ENCODE measurements at regions not wholly inside any gene's neighbourhood (a gene's known extent, or its start where the extent isn't known, plus 50 kb on each side); places are given as distances from the start of the nearest gene placed in this dataset.

- Histone ChIP-seq H3K4me2 (ENCODE audit: low read length) (no peak overlapping the region), H3K27me3 (ENCODE audit: insufficient read depth, low read length) (no peaks in the 10 kb centered on the region), H3K4me1 (ENCODE audit: control insufficient read depth in 1 of 2, insufficient read depth in 2 of 2, low read length in 2 of 2) (no peaks in the 10 kb centered on the region), H3K9me2 (ENCODE audit: insufficient read depth) (no peaks in the 10 kb centered on the region), H3K9ac (ENCODE audit: low read length) (no peak overlapping the region), H3K4me3 (replicated peaks in 1 of 2; ENCODE audit: low read depth in 1 of 2, low read length in 2 of 2) (no peak overlapping the region), H3K36me3 (ENCODE audit: control insufficient read depth in 1 of 2, insufficient read depth in 2 of 2, low read length in 2 of 2) (no peaks in the 10 kb centered on the region), H3K27ac (ENCODE audit: low read depth, low read length) (no peak overlapping the region), H4K20me1 (ENCODE audit: insufficient read depth) (no peaks in the 10 kb centered on the region), H3K9me3 (ENCODE audit: control insufficient read depth in 1 of 2, insufficient read depth in 1 of 2, low read depth in 1 of 2, low read length in 2 of 2) (no peaks in the 10 kb centered on the region), H2AFZ (ENCODE audit: low read depth, low read length, poor library complexity, severe bottlenecking) (no peak overlapping the region), H3K79me2 (ENCODE audit: insufficient read depth, low read length) (no peaks in the 10 kb centered on the region)
- RAD21 ChIA-PET (ENCODE audit: low non-redundant PET in 1 of 2, low total read pairs in 2 of 2, uncharacterized antibody in 2 of 2, unreplicated experiment in 2 of 2) = no interaction called here
- TF ChIP-seq EGR1 (IDR thresholded peaks at IDR 0.05; ENCODE audit: low read depth) = no peak
- no peak for TF ChIP-seq FOSL1 (IDR thresholded peaks at IDR 0.05; ENCODE audit: low read depth)
- TF ChIP-seq RAD21 (IDR thresholded peaks at IDR 0.05; ENCODE audit: low read depth) = no peak
- no peak for TF ChIP-seq SP1 (IDR thresholded peaks at IDR 0.05; ENCODE audit: low read depth)
- no peak for TF ChIP-seq SIN3A (IDR thresholded peaks at IDR 0.05; ENCODE audit: low read depth)
- TF ChIP-seq ZNF274 (IDR thresholded peaks at IDR 0.05; ENCODE audit: low read depth, low read length) = no peak
- TF ChIP-seq ZBTB33 (IDR thresholded peaks at IDR 0.05; ENCODE audit: extremely low read depth, insufficient replicate concordance, low read length) = no peak
- no peak for TF ChIP-seq CEBPB (IDR thresholded peaks at IDR 0.05; ENCODE audit: low read depth)
- no peak for TF ChIP-seq MAX (IDR thresholded peaks at IDR 0.05)
- TF ChIP-seq ATF3 (IDR thresholded peaks at IDR 0.05) = no peak
- TF ChIP-seq CTCF (IDR thresholded peaks at IDR 0.05 in 2 of 3, conservative IDR thresholded peaks at IDR 0.05 in 1 of 3; ENCODE audit: borderline replicate concordance in 1 of 3, insufficient read depth in 1 of 3, low read depth in 2 of 3, low read length in 2 of 3) = no peak
- TF ChIP-seq EZH2 (IDR thresholded peaks at IDR 0.05) = no peak
- TF ChIP-seq ELF1 (IDR thresholded peaks at IDR 0.05; ENCODE audit: borderline replicate concordance, low read depth) = no peak
- TF ChIP-seq POLR2AphosphoS5 (IDR thresholded peaks at IDR 0.05; ENCODE audit: low read depth, low read length) = no peak
- TF ChIP-seq ZFX (IDR thresholded peaks at IDR 0.05) = no peak
- no peak for TF ChIP-seq CBX3 (IDR thresholded peaks at IDR 0.05; ENCODE audit: low read depth)
- TF ChIP-seq POLR2A (IDR thresholded peaks at IDR 0.05; ENCODE audit: borderline replicate concordance, extremely low read depth, insufficient read depth, insufficient read length) = no peak
- no peak for TF ChIP-seq JUND (IDR thresholded peaks at IDR 0.05)
- POLR2A ChIA-PET = no interaction called here
- ATAC-seq (no peak), DNase-seq (ENCODE audit: low read depth, low spot score) (no peak)
- no TSS peak for BruUV-seq (replicated peaks)
- CTCF ChIA-PET = no interaction called here
- intact Hi-C loops (cut with micrococcal nuclease) = no loop called here
These were observed 169.2 kb downstream of the SPCS3 start for GRCh38 chr4:176489001-176489400.
